Panc1 (cell line): ENCODE measurements at regions not wholly inside any gene's neighbourhood (a gene's known extent, or its start where the extent isn't known, plus 50 kb on each side); places are given as distances from the start of the nearest gene placed in this dataset.

Source experiments
- TF ChIP-seq, protein P1 (sequence below), 2 experiments: IDR thresholded peaks; 2 replicates each; pipeline ENCODE4 v1.6.1; 2011 to 2012; ENCODE audit warnings: low read depth in 2 of 2, control low read depth in 1 of 2, low read length in 1 of 2, mild to moderate bottlenecking in 1 of 2, moderate library complexity in 1 of 2; ENCODE audit not compliant: insufficient read depth in 1 of 2
- TF ChIP-seq, protein P2 (sequence below): fragments of 450-650 bp; IDR thresholded peaks from 2 replicates; pipeline ENCODE4 v1.5.1; 2017; ENCODE audit warnings: mild to moderate bottlenecking

DNA sequence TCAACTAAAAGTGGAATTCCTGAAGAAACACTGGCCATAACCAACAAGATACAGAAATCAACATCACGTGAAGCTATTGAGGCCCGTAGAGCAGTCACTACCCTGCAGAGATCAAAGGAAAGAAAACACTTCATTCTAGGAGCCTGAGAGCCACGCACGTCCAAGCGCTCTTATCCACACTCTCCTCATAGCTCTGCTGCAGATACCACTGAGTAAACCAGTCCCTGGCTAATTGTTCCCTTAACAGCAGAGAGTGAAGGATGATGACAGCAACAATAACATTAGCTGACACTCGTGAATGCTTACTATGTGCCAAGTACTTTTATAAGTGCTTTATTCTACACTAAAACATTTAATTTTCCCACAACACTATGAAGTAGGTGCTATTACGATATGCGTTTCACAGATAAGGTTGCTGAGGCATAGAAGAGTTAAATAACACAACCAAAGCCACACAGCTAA, 271.0 kb upstream of the GADL1 start:
- TF ChIP-seq, protein P1, sequence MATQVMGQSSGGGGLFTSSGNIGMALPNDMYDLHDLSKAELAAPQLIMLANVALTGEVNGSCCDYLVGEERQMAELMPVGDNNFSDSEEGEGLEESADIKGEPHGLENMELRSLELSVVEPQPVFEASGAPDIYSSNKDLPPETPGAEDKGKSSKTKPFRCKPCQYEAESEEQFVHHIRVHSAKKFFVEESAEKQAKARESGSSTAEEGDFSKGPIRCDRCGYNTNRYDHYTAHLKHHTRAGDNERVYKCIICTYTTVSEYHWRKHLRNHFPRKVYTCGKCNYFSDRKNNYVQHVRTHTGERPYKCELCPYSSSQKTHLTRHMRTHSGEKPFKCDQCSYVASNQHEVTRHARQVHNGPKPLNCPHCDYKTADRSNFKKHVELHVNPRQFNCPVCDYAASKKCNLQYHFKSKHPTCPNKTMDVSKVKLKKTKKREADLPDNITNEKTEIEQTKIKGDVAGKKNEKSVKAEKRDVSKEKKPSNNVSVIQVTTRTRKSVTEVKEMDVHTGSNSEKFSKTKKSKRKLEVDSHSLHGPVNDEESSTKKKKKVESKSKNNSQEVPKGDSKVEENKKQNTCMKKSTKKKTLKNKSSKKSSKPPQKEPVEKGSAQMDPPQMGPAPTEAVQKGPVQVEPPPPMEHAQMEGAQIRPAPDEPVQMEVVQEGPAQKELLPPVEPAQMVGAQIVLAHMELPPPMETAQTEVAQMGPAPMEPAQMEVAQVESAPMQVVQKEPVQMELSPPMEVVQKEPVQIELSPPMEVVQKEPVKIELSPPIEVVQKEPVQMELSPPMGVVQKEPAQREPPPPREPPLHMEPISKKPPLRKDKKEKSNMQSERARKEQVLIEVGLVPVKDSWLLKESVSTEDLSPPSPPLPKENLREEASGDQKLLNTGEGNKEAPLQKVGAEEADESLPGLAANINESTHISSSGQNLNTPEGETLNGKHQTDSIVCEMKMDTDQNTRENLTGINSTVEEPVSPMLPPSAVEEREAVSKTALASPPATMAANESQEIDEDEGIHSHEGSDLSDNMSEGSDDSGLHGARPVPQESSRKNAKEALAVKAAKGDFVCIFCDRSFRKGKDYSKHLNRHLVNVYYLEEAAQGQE (IDR thresholded peaks at IDR 0.05; ENCODE audit: insufficient read depth in 1 of 2, low read depth in 2 of 2, low read length in 1 of 2), result no peak
- TF ChIP-seq, protein P2, sequence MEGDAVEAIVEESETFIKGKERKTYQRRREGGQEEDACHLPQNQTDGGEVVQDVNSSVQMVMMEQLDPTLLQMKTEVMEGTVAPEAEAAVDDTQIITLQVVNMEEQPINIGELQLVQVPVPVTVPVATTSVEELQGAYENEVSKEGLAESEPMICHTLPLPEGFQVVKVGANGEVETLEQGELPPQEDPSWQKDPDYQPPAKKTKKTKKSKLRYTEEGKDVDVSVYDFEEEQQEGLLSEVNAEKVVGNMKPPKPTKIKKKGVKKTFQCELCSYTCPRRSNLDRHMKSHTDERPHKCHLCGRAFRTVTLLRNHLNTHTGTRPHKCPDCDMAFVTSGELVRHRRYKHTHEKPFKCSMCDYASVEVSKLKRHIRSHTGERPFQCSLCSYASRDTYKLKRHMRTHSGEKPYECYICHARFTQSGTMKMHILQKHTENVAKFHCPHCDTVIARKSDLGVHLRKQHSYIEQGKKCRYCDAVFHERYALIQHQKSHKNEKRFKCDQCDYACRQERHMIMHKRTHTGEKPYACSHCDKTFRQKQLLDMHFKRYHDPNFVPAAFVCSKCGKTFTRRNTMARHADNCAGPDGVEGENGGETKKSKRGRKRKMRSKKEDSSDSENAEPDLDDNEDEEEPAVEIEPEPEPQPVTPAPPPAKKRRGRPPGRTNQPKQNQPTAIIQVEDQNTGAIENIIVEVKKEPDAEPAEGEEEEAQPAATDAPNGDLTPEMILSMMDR, result no peak
